Osteocyte (in vitro differentiated cells): ENCODE measurements at regions not wholly inside any gene's neighbourhood (a gene's known extent, or its start where the extent isn't known, plus 50 kb on each side); places are given as distances from the start of the nearest gene placed in this dataset.

ENCODE experiments used
- DNase-seq: peaks from one replicate; pipeline ENCODE4 v3.0.0; 2021; ENCODE audit warnings: mixed read lengths; ENCODE audit not compliant: unreplicated experiment; ENCODE audit errors: extremely low spot score
- H3K27ac Mint-ChIP-seq: one replicate; pipeline ENCODE4 v1.8.0; 2021; ENCODE audit warnings: mild to moderate bottlenecking, mixed read lengths; ENCODE audit not compliant: unreplicated experiment
- H3K27me3 Mint-ChIP-seq: one replicate; pipeline ENCODE4 v1.8.0; 2021; ENCODE audit warnings: mixed read lengths; ENCODE audit not compliant: unreplicated experiment
- H3K36me3 Mint-ChIP-seq: one replicate; pipeline ENCODE4 v1.8.0; 2021; ENCODE audit warnings: mixed read lengths; ENCODE audit not compliant: unreplicated experiment
- H3K4me1 Mint-ChIP-seq: one replicate; pipeline ENCODE4 v1.8.0; 2021; ENCODE audit warnings: mixed read lengths; ENCODE audit not compliant: unreplicated experiment
- H3K4me3 Mint-ChIP-seq: one replicate; pipeline ENCODE4 v1.8.0; 2021; ENCODE audit warnings: mild to moderate bottlenecking, moderate library complexity, mixed read lengths; ENCODE audit not compliant: unreplicated experiment
- H3K9me3 Mint-ChIP-seq: one replicate; pipeline ENCODE4 v1.8.0; 2021; ENCODE audit warnings: mixed read lengths; ENCODE audit not compliant: unreplicated experiment
- TF ChIP-seq, protein P1 (sequence below): fragments of 200-600 bp; sonication (generic); IDR thresholded peaks from 2 replicates; pipeline ENCODE4 v1.5.0; 2021; ENCODE audit warnings: antibody characterized with exemption, mild to moderate bottlenecking, moderate library complexity

DNA sequence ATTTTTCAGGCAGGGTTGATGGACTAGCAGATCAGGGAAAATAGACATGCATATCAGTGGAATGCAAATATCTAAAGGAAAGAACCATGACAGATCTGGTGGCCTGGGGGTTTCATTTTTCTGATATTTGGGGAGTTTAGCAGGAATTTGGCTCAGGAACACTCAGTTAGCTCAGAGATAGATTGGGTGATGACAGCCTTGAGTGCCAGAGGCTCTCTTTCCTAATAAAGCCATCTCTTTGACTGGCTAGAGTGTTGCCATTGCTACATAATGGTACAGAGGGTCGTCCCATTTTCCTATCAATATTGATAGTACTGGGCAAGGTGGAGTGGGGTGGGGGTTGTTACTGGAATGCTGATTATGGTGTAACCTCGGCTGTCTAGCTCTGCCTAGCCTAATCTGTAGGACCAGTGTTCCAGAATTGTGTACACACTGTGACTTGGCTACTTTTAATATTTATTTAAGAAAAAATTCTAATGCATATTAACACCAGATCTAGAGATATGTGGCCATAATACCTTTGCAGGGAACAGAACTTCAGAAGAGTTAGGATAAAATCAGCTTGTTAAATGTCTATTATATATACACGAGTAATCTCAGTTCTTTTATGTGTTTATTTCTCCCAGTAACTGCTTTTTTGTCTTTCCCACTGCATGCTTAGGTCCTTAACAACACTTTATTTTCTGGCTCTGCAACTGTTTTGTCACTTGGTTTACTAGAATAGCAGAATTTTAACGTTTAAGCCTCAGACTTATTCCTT, 145.0 kb upstream of the SPOCK3 start:
- Mint-ChIP-seq H3K36me3 (no peaks in the 10 kb centered on the region), H3K9me3 (no peaks in the 10 kb centered on the region), H3K27ac (no peak overlapping the region), H3K4me3 (no peak overlapping the region), H3K27me3 (no peaks in the 10 kb centered on the region), H3K4me1 (no peaks in the 10 kb centered on the region)
- TF ChIP-seq, protein P1, sequence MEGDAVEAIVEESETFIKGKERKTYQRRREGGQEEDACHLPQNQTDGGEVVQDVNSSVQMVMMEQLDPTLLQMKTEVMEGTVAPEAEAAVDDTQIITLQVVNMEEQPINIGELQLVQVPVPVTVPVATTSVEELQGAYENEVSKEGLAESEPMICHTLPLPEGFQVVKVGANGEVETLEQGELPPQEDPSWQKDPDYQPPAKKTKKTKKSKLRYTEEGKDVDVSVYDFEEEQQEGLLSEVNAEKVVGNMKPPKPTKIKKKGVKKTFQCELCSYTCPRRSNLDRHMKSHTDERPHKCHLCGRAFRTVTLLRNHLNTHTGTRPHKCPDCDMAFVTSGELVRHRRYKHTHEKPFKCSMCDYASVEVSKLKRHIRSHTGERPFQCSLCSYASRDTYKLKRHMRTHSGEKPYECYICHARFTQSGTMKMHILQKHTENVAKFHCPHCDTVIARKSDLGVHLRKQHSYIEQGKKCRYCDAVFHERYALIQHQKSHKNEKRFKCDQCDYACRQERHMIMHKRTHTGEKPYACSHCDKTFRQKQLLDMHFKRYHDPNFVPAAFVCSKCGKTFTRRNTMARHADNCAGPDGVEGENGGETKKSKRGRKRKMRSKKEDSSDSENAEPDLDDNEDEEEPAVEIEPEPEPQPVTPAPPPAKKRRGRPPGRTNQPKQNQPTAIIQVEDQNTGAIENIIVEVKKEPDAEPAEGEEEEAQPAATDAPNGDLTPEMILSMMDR, result no peak
- no peak for DNase-seq

DNA sequence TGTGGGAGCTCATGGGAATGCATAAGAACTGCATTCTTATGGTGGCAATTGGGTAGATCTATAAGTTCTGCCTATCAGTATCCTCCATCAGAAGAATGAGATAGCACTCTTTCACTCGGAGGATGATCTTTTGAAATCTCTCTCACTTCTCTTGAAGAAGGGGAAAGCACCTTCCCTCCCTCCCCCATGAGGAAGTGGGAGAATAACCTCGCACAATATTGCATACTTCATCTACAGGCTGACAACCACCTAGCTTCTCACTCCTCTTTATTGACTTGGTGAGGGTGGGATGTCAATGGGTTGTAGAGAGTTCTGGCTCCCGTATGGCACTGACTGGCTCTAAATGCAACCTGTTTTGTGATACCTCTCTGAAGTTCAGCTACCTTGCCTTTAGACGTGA, 146.7 kb upstream of the SPOCK3 start:
- no peaks in the 10 kb centered on the region for H3K27me3 Mint-ChIP-seq
- DNase-seq, result no peak
- H3K4me3 Mint-ChIP-seq, result no peak overlapping the region
- H3K4me1 Mint-ChIP-seq, result no peaks in the 10 kb centered on the region
- TF ChIP-seq, protein P1, result no peak
- H3K27ac Mint-ChIP-seq, result no peak overlapping the region
- H3K9me3 Mint-ChIP-seq, result no peaks in the 10 kb centered on the region
- no peaks in the 10 kb centered on the region for H3K36me3 Mint-ChIP-seq

DNA sequence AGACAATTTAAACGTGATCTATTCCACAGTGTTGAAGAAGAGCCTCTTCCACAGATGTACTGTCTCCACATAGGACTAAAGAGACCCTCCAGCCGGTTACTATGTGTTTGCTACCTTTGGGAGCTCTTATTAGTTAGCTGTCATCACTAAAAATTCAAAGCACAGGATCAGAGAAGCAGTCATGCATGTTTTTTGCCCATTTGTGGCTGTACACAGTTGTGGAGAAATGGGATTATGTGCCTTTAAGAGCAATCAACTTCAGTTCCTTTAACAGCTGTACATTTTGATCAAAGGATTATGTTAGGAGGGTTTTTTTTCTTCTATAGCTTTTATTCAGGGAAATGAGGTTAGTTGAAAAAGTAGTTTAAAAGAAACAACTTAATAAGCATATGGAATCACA, 149.0 kb upstream of the SPOCK3 start:
- TF ChIP-seq, protein P1, result no peak
- Mint-ChIP-seq H3K9me3 (no peaks in the 10 kb centered on the region), H3K36me3 (no peaks in the 10 kb centered on the region)

DNA sequence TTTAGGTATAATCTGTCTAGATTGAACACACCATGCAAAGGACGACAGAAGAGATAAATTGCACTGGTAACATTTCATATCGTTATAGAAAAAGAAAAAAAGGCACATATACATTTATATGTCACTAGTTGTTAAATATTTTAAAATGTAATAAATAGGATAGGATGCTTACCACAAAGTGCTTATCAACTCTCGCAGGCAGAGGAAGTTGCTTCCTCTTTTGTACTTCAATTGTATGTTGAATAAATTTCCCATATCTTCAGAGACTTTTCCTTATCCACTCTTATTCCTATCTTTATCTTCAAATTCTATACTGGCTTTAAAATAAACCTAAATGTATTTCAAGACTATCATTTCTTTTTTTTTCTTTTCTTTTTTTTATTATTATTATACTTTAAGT, 163.3 kb upstream of the SPOCK3 start:
- no peak overlapping the region for H3K4me3 Mint-ChIP-seq
- H3K36me3 Mint-ChIP-seq, result no peaks in the 10 kb centered on the region
- H3K9me3 Mint-ChIP-seq, result peaks cover 3% of the 10 kb centered on the region
- no peak for DNase-seq
- H3K27ac Mint-ChIP-seq, result no peak overlapping the region
- H3K4me1 Mint-ChIP-seq, result no peaks in the 10 kb centered on the region
- TF ChIP-seq, protein P1, result no peak
- H3K27me3 Mint-ChIP-seq, result no peaks in the 10 kb centered on the region

More for the DNA sequence above, 149.0 kb upstream of the SPOCK3 start:
- no peak overlapping the region for H3K4me3 Mint-ChIP-seq
- H3K27me3 Mint-ChIP-seq, result no peaks in the 10 kb centered on the region
- DNase-seq, result no peak
- H3K4me1 Mint-ChIP-seq, result no peaks in the 10 kb centered on the region
- no peak overlapping the region for H3K27ac Mint-ChIP-seq

DNA sequence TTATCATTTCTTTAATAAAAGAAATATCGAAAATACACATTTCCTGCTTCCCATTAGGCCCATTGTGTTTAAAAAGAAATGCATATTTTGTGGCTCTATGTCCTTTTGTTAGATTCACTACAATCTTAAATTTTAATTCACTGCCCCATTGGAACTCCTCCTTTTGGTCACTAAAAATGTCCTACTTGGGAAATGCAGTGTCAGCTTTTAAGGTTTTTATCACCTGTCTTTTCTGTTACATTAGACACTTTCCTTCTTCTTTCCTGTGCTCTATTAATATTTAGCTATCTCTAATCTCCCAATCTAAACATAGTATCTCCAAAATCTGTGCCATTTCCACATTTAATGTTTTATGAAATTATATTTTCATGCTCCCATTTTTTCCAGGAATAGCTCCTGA, 164.9 kb upstream of the SPOCK3 start:
- no peak for DNase-seq
- TF ChIP-seq, protein P1, result no peak
- Mint-ChIP-seq H3K36me3 (no peaks in the 10 kb centered on the region), H3K9me3 (peaks cover 3% of the 10 kb centered on the region), H3K4me1 (no peaks in the 10 kb centered on the region), H3K27me3 (no peaks in the 10 kb centered on the region), H3K27ac (no peak overlapping the region), H3K4me3 (no peak overlapping the region)
